Stomach (tissue), 4 donors: ENCODE measurements at regions not wholly inside any gene's neighbourhood (a gene's known extent, or its start where the extent isn't known, plus 50 kb on each side); places are given as distances from the start of the nearest gene placed in this dataset.

ENCODE experiments used
- EP300 ChIP-seq: sonication (generic); formaldehyde crosslinking; IDR thresholded peaks from one replicate; pipeline ENCODE4 v1.6.1; 2017; ENCODE audit warnings: antibody characterized with exemption
- POLR2A ChIP-seq, 4 donors: fragments of 450-650 bp; IDR thresholded peaks; one replicate each; pipeline ENCODE4 v1.6.1; 2016; ENCODE audit warnings: antibody characterized with exemption in 4 of 4, control low read depth in 2 of 4, mild to moderate bottlenecking in 1 of 4, moderate library complexity in 1 of 4
- POLR2AphosphoS5 ChIP-seq, 3 donors: sonication (generic); formaldehyde crosslinking; IDR thresholded peaks; one replicate each; pipeline ENCODE4 v1.6.1; 2016; ENCODE audit warnings: antibody characterized with exemption in 3 of 3
- TF ChIP-seq, protein P1 (sequence below), 7 experiments: fragments of 450-650 bp in 4 of 7; fragments of 200-600 bp in 3 of 7; sonication (generic) in 3 of 7; IDR thresholded peaks; one replicate each; pipeline ENCODE4 v1.5.1; 2016 to 2019; ENCODE audit warnings: antibody characterized with exemption in 7 of 7, control low read depth in 2 of 7, mild to moderate bottlenecking in 1 of 7

DNA sequence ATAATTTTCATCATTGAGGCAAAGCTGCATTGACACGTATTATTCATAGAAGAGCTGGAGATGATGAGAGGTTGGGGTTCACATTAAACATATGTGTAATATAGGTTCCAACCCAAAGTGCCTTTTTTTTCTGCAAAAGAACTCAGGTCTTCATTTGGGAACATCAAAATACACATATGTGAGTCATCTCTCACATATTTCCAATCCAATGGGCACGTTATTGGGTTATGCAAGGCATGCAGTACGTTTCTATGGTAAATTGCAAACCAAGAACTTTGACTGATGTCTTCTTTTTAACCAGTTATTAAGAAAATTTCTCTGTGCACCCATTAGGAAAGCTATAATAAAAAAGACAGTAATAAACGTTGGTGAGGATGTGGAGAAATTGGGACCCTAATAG lies 150.3 kb upstream of the FAM9B start:
- TF ChIP-seq, protein P1, sequence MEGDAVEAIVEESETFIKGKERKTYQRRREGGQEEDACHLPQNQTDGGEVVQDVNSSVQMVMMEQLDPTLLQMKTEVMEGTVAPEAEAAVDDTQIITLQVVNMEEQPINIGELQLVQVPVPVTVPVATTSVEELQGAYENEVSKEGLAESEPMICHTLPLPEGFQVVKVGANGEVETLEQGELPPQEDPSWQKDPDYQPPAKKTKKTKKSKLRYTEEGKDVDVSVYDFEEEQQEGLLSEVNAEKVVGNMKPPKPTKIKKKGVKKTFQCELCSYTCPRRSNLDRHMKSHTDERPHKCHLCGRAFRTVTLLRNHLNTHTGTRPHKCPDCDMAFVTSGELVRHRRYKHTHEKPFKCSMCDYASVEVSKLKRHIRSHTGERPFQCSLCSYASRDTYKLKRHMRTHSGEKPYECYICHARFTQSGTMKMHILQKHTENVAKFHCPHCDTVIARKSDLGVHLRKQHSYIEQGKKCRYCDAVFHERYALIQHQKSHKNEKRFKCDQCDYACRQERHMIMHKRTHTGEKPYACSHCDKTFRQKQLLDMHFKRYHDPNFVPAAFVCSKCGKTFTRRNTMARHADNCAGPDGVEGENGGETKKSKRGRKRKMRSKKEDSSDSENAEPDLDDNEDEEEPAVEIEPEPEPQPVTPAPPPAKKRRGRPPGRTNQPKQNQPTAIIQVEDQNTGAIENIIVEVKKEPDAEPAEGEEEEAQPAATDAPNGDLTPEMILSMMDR (IDR thresholded peaks at IDR 0.05), result no peak
- TF ChIP-seq POLR2AphosphoS5 (IDR thresholded peaks at IDR 0.05) (no peak), POLR2A (IDR thresholded peaks at IDR 0.05) (no peak), EP300 (no peak)
